SK-MEL-5 (cell line): ENCODE measurements at regions not wholly inside any gene's neighbourhood (a gene's known extent, or its start where the extent isn't known, plus 50 kb on each side); places are given as distances from the start of the nearest gene placed in this dataset.

Experiments
- DNase-seq: peaks from one replicate; pipeline ENCODE4 v3.0.0-alpha.2; 2016; ENCODE audit warnings: low read depth, low spot score
- in situ Hi-C: cut with HindIII; loops from 2 replicates; pipeline ENCODE4 v1.10.0; 2016; ENCODE audit warnings: low sequenced_read_pairs, high pct_unique_total_duplicates, low pct_unique_long_range_greater_than_20kb

DNA sequence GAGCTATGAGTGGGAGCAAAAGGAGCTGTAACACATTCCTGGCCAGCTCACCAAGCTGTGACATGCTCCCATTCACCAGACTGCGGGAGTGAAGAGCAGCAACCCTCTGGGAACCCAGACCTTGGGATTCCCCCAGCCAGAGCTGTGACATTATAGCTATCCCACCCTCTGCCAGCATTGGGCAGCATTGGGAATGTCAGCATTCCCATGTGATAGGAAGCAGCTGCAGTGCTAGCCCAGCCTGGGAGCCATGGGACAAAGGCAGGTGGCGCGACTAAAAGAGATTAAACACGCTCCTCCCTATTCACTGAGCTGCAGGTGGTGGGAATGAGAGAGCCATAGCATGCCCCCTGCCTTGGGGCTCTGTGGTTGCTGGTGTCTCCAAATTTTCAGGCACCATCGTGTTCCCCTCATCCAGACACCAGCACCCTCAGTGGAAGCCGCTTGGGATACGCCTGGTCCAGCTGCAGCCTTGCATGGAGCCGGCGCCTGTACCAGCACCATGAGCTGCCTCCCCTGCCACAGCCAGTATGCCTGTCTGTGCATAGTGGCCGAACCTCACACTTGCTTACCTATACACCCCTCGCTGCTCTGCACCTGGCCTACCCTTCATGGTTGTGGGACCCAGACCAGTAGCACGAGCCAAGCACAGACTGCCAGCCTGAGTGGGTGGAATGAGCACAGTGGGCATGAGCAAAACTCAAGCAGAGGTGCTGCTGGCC, 695.6 kb upstream of the GCFC2 start:
- DNase-seq, result no peak
- in situ Hi-C loops, result no loop called here

DNA sequence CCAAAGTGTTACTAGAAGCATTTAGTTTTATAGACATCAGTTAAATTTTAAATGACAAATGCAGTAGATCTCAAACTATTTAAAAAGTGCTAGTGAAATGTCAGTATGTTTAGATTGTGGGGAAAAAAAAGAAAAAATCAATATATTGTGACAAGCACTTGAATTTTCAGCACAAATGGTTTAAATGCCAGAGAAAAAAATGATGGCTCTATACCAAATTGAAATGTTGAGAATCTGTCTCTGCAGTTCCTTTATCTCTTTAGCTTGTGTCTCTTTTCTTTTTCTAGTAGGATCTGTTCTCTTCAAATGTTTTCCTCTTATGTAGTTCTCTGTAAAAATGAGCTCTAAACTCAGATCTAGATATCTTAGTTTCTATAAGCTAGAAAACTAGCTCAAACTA, 682.6 kb upstream of the GCFC2 start:
- no peak for DNase-seq
- in situ Hi-C loops, result no loop called here

DNA sequence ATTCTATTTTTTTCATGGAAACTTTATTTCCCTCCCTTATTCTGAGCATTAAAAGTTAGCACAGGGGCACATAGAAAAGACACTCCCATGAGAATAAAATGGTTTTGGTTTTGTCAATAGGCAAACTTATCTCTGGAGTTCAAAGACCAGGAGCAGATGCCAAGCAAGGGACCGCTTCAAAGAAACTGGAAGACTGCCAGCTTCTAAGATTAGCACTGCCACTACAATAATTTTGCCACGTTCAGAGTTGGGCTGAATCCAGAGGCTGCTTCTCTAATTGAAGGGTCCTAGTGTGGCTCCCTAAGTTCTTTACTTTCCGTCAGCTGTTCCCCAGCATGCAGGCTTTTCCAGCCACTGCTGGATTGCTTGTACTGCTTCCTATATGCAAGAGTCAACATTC, 681.0 kb upstream of the GCFC2 start:
- DNase-seq, result no peak
- in situ Hi-C loops, result no loop called here

DNA sequence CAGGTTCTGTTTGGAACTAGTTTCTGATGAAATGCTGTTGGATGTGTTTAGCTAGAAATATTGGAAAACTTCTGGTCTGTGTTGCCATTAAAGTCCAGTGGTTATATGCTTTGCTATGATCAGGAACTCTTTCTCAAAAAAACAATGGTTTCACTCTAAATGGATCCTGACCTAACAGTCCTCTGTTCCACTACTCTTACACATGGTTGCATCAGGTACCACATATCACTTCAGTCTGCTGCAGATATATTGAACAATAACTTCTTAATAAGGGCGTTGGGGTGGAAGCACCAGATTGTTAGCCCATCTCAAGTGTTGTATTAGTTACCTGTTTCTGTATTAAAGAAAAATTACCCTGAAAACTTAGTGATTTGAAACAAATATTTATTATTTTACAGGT, 676.6 kb upstream of the GCFC2 start:
- no peak for DNase-seq
- in situ Hi-C loops, result no loop called here

DNA sequence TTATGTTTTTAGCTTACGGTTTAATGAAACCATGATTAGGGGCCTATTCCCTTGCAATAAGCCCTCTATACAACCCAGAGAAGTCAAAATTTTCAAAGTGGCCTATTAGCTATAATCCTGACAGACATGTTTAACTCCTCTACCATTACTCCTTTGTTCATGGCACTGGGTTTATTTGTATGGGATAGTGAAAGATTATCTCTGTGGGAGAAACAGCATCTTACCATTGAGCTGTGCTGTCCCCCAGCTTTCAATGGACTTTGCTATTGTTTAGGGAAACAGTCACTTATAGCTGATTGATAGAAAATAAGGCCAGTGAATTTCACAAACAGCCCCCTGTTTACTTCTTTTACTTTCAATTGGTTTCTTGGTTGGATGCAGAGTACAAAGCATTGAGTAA, 675.2 kb upstream of the GCFC2 start:
- in situ Hi-C loops, result no loop called here
- DNase-seq, result no peak

DNA sequence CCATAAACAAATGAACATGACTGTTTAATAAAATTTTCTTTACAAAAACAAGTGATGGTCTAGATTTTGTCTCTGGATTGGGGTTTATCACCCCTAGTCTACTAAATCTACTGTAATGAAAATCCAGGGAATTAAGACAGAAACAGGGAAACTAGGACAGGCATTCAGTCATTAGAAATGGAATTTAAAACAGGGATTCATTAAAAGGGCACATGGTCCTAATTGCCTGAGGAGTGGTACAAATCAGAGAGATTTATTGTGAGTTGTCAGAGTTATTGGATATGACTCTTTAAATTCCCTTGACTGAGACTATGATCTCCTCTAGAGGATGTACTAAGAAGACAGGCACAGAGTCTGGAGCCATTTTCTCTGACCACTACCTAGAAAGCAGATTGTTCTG, 670.9 kb upstream of the GCFC2 start:
- in situ Hi-C loops, result no loop called here
- no peak for DNase-seq

DNA sequence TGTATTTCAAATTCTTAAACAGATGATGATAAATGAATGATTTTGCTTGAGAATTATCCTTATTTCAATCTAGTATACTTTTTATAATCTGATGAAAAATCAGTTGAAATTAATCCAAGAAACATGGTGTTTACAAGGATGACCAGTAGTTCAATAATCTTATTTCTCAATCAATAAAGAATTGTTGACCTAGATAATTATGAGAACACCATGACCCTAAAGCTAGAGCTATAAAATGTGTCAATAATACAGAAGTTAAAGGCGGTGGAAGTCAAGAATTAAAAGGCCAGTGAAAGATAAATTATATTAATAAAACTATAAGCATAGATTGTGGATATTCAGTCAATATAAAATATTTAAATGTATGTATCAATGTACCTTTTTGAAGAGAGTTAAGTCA, 667.4 kb upstream of the GCFC2 start:
- in situ Hi-C loops, result no loop called here
- no peak for DNase-seq

DNA sequence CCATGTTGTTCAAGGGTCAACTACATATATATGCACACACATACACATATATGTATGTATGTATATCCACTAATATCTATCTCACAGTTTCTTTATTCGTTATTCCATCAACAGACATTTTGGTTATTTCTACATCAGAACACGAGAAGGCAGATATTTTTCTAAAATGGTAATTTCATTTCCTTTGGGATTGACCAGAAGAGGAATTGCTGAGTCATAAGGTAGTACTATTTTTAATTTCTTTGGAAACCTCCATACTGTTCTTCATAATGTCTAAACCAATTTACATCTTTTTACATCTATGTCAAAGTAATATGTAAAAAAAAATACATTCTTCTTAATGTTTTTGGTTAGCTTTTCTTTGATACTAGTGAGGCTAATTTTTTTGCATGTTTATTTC, 630.7 kb upstream of the GCFC2 start:
- in situ Hi-C loops, result no loop called here
- no peak for DNase-seq

DNA sequence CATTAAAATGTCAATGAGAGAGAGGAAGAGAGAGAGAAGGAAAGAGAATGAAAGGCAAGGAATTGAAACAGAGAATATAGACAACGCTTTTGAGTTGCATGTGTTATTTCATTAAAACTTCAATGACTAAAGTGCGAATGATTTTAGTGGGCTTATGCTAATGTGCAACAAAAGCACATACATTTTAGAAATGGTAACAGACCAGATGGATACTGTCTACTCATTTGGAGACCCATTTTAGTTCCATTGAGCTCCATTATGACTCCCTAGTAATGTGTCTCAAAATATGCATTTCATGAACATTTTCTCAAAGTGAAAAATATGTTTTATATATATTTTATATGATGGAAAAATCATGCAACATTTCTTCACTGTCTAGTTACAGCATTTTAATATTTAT, 622.2 kb upstream of the GCFC2 start:
- DNase-seq, result no peak
- in situ Hi-C loops, result no loop called here

DNA sequence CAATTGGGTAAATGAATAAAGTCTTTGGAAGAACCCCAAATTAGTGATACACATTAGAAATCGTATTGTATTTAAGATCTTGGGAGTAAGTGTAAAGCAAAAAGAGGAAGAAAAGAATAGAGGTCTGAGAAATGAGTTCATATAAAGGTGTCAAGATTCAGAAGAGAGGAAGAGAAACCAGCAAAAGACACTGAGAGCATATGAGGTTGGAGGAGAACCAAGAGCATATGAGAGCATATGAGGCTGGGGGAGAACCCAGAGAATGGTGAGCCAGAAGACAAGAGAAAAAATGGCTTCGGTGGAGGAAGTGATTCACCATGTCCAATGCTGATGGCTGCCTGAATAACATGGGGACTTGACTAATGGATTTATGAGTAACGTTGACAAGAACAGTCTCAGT, 620.1 kb upstream of the GCFC2 start:
- DNase-seq, result no peak
- in situ Hi-C loops, result no loop called here

DNA sequence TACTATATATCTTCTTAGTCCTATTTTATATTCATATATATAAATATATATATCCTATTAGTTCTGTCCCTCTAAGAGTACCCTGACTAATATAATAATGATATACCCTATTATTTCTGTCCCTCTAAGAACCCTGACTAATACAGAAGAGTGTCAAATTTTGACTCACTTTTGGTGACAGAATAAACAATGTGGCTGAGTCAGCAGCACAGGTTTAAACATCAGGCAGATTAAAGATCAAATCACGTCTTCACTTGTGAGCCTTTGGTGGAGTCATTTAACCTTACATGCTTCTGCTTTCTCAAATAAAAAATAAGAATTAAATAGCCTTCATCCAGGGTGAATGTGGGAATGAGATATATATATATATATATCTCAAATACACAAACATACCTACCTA, 615.9 kb upstream of the GCFC2 start:
- in situ Hi-C loops, result no loop called here
- DNase-seq, result no peak

DNA sequence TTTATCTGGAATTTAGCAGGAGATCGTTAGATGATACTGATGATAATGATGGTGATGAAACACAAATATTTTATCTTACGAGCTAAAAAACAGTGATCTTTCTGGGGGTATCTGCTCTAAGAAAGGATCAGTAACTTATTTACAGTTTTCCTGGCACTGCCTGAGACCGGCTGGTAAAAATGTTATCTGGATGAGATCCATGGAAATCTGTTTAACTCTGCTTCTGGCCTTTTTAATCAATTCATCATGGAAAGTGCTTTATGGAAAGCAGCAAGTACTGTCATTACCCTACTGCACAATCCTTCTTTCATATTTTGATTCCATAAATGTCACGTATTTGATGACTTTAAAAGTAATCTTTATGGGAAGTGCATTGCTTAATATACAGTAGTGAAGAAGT, 612.7 kb upstream of the GCFC2 start:
- DNase-seq, result no peak
- in situ Hi-C loops, result no loop called here

DNA sequence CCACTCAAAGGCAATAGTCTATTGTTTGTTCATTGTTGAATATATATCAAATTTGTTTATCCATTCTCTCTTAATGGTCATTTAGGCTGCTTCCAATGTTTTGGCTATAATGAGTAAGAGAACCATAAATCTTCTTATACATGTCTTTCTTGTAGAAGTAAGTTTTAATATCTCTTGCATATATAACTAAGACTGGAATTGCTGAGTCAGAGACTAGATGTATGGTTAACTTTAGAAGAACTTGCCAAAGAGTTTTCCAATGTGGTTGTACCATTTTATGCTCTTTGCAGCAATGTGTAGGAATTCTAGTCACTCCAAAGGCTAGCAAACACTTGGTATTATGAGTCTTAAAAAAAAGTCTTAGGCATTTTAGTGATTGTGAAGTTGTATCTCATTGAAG, 610.0 kb upstream of the GCFC2 start:
- no peak for DNase-seq
- in situ Hi-C loops, result no loop called here

DNA sequence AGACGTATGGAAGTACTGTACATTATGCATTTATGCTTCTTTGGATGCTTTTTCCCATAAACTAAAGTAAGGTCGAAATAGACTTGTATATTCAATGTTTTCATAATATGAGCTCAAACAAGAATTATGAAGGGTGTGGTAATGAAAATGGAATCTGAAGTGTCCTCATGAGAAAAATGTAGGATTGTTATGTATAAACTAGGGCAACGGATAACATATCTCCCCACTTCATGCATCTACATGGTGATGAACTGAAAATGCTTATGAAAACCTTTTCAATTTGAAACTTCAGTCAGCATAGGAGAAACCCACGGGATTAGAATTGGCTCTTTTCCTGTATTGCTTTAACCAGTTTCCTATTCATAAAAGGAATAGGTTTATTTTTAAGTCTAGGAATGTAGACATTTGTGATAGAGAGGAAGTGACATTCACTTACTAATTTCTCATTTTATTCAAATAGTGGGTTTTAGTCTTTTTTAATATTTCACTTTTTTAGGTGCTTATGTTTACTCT, 608.2 kb upstream of the GCFC2 start:
- in situ Hi-C loops, result no loop called here
- DNase-seq, result no peak

DNA sequence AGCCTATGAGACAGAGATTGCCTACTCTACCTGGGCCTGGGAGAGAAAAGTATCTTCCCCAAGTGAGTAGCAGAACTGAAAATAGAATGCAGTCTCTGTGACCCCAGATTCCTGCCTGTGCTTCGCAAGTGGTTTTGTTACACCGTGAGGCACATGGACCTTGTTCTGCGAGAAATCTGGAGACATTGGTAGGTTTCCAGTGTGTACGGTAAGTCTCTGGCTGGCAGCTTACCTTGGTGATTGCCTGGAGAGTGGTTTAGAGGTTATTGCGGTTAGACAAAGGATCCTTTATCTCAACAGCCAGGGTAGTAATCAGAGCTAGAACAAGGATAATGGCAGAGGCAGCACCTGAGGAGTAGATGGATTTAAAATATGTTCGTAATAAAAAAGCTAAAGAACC, 606.0 kb upstream of the GCFC2 start:
- no peak for DNase-seq
- in situ Hi-C loops, result no loop called here

DNA sequence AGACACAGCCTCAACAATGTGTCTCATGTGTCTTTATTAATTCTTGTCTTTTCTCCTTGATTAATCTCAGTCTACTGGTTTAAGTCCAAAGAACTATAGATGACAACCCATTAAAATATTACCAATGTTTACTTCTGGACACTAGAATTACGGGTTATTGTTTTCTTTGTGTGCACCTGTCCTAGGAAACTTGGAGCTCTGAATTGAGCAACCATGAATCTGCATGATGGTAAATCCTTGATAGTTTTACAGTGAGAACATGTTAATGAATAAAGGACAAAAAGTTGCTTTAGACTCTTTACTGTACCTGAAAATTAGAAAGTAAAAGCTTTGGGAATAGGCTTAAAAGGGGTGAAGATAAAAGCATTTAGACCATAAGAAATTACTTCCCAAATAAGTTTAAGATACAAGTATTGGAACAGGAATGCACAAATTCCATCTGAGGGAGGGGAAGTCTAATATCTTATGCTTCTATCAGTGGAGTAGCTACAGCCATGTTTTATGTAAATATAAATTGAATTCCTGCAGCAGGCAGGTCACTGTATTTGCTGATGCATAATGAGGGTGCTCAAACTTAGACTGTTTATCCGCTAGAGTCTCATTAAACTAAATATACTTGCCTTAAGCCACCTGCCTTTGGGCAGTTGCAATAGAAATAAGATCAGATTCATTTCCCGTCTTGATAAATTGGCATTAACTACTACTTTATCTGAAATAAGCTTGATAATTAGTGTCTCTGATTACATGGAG, 603.7 kb upstream of the GCFC2 start:
- in situ Hi-C loops, result no loop called here
- no peak for DNase-seq

DNA sequence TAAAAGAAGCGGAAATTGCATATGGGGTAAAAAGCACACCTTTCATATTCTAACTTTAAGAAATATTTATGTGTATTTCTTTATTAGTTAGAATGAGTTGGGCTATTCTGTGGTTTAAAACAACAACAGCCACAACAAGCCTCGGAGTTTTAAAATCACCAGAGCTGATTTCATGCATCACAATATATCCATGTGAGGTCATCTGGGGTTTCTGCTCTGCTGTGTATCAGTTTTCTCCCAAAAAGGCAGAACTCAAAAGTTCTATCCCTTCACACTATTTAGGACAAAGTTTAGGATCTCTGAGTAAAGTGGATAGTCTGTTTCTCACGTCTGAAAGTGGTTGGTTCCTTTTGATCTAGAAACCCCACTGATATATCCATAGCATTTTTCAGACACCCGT, 601.5 kb upstream of the GCFC2 start:
- in situ Hi-C loops, result no loop called here
- DNase-seq, result no peak

DNA sequence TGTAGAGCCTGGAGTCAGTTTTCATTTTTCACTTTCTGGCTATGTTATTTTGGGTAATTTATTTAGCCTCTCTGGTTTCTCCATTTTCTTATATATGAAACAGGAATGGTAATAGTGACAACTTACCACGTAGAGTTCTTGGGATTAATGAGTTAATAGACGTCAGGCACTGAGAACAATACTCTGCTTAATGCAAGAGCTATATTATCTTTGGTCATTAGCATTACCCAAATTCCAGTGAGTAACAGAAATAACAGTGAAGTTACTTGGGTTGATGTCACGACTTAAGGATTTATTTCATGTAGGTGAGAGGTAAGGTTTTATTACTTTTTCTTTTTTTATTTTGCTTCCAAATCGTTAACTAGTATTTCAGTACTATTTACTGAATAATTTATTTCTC, 601.0 kb upstream of the GCFC2 start:
- DNase-seq, result no peak
- in situ Hi-C loops, result no loop called here

DNA sequence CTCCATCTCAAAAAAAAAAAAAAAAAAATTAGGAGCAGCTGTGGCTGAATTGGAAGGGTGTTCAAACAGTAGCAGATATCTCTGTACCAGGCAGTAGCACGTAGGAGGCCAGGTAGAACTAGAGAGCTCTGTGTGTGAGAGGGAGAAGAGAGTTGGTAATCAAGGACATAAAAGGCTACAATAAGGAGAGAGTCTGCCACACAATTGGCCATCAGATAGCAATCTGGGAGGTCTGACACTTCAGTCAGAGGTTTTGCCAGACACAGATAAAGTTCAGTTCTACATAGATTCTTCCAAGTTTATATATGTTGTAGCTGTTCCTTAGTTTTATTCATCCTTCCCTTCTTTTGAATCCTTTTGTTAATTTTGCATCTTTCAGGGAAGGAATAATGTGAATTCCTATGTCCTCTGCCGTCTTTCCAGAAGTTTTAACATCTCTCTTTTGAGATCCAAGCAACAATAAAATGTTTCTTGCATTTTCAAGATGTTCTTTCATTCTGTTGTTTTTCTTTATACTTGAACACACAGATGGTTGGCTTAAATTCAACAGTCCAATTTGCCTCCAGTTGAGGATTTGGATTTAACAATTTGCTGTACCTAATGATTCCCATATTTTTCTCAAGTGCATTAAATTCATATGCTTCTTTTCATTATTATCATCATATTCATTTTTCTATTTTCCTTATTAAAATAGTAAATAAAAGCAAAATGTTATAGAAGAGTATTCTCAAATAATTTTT, 600.3 kb upstream of the GCFC2 start:
- DNase-seq, result no peak
- in situ Hi-C loops, result no loop called here
